ENCODE measurements at regions not wholly inside any gene's neighbourhood (a gene's known extent, or its start where the extent isn't known, plus 50 kb on each side); places are given as distances from the start of the nearest gene placed in this dataset.

GRCh38 chr10:59957975-59958374 lies 51.6 kb upstream of the CCDC6 start:
- TF ChIP-seq, protein P1, sequence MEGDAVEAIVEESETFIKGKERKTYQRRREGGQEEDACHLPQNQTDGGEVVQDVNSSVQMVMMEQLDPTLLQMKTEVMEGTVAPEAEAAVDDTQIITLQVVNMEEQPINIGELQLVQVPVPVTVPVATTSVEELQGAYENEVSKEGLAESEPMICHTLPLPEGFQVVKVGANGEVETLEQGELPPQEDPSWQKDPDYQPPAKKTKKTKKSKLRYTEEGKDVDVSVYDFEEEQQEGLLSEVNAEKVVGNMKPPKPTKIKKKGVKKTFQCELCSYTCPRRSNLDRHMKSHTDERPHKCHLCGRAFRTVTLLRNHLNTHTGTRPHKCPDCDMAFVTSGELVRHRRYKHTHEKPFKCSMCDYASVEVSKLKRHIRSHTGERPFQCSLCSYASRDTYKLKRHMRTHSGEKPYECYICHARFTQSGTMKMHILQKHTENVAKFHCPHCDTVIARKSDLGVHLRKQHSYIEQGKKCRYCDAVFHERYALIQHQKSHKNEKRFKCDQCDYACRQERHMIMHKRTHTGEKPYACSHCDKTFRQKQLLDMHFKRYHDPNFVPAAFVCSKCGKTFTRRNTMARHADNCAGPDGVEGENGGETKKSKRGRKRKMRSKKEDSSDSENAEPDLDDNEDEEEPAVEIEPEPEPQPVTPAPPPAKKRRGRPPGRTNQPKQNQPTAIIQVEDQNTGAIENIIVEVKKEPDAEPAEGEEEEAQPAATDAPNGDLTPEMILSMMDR (IDR thresholded peaks at IDR 0.05): no peak
- no peak for TF ChIP-seq ZFX (IDR thresholded peaks at IDR 0.05; ENCODE audit: borderline replicate concordance)
